Mesendoderm (in vitro differentiated cells): ENCODE measurements at regions not wholly inside any gene's neighbourhood (a gene's known extent, or its start where the extent isn't known, plus 50 kb on each side); places are given as distances from the start of the nearest gene placed in this dataset.

Experiments used
- DNase-seq: peaks from one replicate; pipeline ENCODE4 v3.0.0; 2013
- H2AK5ac ChIP-seq: 2 replicates; pipeline ENCODE4 v1.6.1; 2013; ENCODE audit warnings: low read length, inconsistent platforms
- H2BK120ac ChIP-seq: 2 replicates; pipeline ENCODE4 v1.6.1; 2013; ENCODE audit warnings: low read depth, mild to moderate bottlenecking, low read length, moderate library complexity, mixed read lengths
- H2BK15ac ChIP-seq: replicated peaks from 2 replicates; pipeline ENCODE4 v1.6.1; 2013; ENCODE audit warnings: low read depth, mild to moderate bottlenecking, moderate library complexity
- H2BK5ac ChIP-seq: 2 replicates; pipeline ENCODE4 v1.6.1; 2013; ENCODE audit warnings: low read length, inconsistent platforms
- H3K18ac ChIP-seq: 2 replicates; pipeline ENCODE4 v1.6.1; 2013; ENCODE audit warnings: mild to moderate bottlenecking, low read length, mixed read lengths
- H3K23ac ChIP-seq: one replicate; pipeline ENCODE4 v1.6.1; 2013; ENCODE audit warnings: low read length
- H3K27ac ChIP-seq: 2 replicates; pipeline ENCODE4 v1.5.1; 2013; ENCODE audit warnings: low read depth, mild to moderate bottlenecking, inconsistent platforms, low read length, moderate library complexity
- H3K27me3 ChIP-seq: 2 replicates; pipeline ENCODE4 v1.6.1; 2013; ENCODE audit warnings: low read length, control low read depth, mild to moderate bottlenecking, inconsistent platforms; ENCODE audit not compliant: insufficient read depth, poor library complexity
- H3K36me3 ChIP-seq: 2 replicates; pipeline ENCODE4 v1.6.1; 2013; ENCODE audit warnings: low read length, inconsistent platforms; ENCODE audit not compliant: control insufficient read depth, insufficient read depth
- H3K4ac ChIP-seq: one replicate; pipeline ENCODE4 v1.6.1; 2013; ENCODE audit warnings: low read depth, mild to moderate bottlenecking, low read length, moderate library complexity
- H3K4me1 ChIP-seq: 2 replicates; pipeline ENCODE4 v1.6.1; 2013; ENCODE audit warnings: low read depth, low read length, inconsistent platforms; ENCODE audit not compliant: control insufficient read depth
- H3K4me2 ChIP-seq: 2 replicates; pipeline ENCODE4 v1.6.1; 2013; ENCODE audit warnings: low read length
- H3K4me3 ChIP-seq: 2 replicates; pipeline ENCODE4 v1.5.1; 2013; ENCODE audit warnings: mild to moderate bottlenecking, low read length
- H3K56ac ChIP-seq: one replicate; pipeline ENCODE4 v1.6.1; 2013; ENCODE audit warnings: low read length
- H3K79me1 ChIP-seq: 2 replicates; pipeline ENCODE4 v1.6.1; 2013; ENCODE audit warnings: low read length, inconsistent platforms
- H3K79me2 ChIP-seq: 2 replicates; pipeline ENCODE4 v1.6.1; 2013; ENCODE audit warnings: mild to moderate bottlenecking, low read length; ENCODE audit not compliant: control insufficient read depth, insufficient read depth
- H3K9ac ChIP-seq: 2 replicates; pipeline ENCODE4 v1.6.1; 2013; ENCODE audit warnings: low read length, inconsistent platforms
- H4K5ac ChIP-seq: one replicate; pipeline ENCODE4 v1.6.1; 2013; ENCODE audit warnings: low read length
- H4K8ac ChIP-seq: one replicate; pipeline ENCODE4 v1.6.1; 2013; ENCODE audit warnings: low read depth, mild to moderate bottlenecking, control low read depth, low read length, moderate library complexity
- WGBS: extraction: QIAGEN DNeasy Blood & Tissue Kit; methylation state at CpG from one replicate; pipeline ENCODE4 v1.1.7; 2013; ENCODE audit warnings: low lambda C conversion rate, missing lambda C conversion rate; ENCODE audit not compliant: insufficient coverage; ENCODE audit errors: extremely low coverage; 5-methylcytosine and 5-hydroxymethylcytosine counted together

DNA sequence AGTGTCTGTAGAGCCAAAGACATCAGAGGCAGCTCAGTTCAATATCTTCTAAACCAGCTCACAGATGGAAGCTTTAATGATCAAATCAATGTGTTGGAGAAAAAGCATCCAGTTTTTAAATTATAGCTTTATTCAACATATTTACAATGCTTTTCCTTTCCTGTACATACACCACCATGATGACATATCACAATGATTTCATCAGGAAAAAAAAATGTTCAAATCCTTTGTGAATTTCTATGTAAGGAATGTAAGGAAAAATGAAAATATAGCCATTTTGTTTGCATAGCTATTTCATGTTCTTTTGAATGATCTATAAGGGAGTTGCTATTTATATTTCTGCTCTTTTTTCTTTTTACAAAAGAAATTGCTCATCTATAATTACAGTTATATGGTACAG lies 134.7 kb upstream of the CDH20 start:
- Histone ChIP-seq H3K4me3 (no peak overlapping the region), H3K4ac (no peak overlapping the region), H3K18ac (no peak overlapping the region), H3K36me3 (no peaks in the 10 kb centered on the region), H2BK120ac (no peak overlapping the region), H3K56ac (no peak overlapping the region), H4K8ac (no peak overlapping the region), H2BK15ac (no peak overlapping the region), H4K5ac (no peak overlapping the region), H3K9ac (no peak overlapping the region), H3K4me2 (no peak overlapping the region), H3K27ac (no peak overlapping the region), H2BK5ac (no peak overlapping the region), H3K27me3 (no peaks in the 10 kb centered on the region), H3K4me1 (no peaks in the 10 kb centered on the region), H3K79me1 (no peaks in the 10 kb centered on the region), H3K23ac (no peak overlapping the region), H3K79me2 (no peaks in the 10 kb centered on the region), H2AK5ac (no peak overlapping the region)
- no peak for DNase-seq

DNA sequence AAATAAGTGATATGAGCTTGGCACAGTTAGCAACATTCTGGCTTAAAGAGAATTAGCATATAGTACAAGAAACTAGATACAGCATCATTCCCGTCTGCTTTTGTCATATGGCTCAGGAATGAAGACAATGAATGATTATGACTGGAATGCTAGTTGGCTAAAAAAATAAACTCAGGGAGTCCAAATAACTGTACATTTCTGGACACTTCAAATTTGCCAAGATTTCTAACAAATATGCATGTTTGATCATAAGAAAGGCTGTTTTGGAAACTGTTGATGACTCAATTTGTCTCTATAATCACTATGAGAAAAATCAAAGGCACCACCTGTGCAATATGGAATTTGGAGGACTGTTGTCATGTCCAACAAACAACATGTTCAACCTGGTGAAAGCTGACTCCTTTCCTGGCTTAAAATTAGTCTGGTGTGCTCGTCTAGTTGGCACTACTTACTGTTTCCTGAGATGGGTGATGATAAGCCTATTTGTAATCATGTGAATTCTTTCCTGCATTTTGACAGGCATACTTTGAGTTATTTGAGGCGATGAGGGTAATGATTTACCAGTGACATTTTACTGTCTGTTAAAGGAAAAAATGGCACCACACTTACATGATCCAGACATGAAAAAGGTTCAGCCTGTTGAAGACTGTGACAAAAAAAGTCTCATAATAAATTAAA lies 133.9 kb upstream of the CDH20 start:
- no peaks in the 10 kb centered on the region for H3K36me3 ChIP-seq
- no peak overlapping the region for H4K8ac ChIP-seq
- H3K79me2 ChIP-seq, result no peaks in the 10 kb centered on the region
- no peak overlapping the region for H3K56ac ChIP-seq
- no peak overlapping the region for H3K18ac ChIP-seq
- no peak overlapping the region for H3K4me2 ChIP-seq
- no peak overlapping the region for H3K27ac ChIP-seq
- H3K9ac ChIP-seq, result no peak overlapping the region
- H2BK15ac ChIP-seq, result no peak overlapping the region
- H2AK5ac ChIP-seq, result no peak overlapping the region
- no peak for DNase-seq
- H3K4ac ChIP-seq, result no peak overlapping the region
- H3K4me3 ChIP-seq, result no peak overlapping the region
- no peak overlapping the region for H4K5ac ChIP-seq
- H3K79me1 ChIP-seq, result no peaks in the 10 kb centered on the region
- no peak overlapping the region for H2BK120ac ChIP-seq
- no peaks in the 10 kb centered on the region for H3K27me3 ChIP-seq
- H3K4me1 ChIP-seq, result no peaks in the 10 kb centered on the region
- H2BK5ac ChIP-seq, result no peak overlapping the region
- no CpG with 5 or more reads among the region's 3 CpGs for WGBS
- H3K23ac ChIP-seq, result no peak overlapping the region

DNA sequence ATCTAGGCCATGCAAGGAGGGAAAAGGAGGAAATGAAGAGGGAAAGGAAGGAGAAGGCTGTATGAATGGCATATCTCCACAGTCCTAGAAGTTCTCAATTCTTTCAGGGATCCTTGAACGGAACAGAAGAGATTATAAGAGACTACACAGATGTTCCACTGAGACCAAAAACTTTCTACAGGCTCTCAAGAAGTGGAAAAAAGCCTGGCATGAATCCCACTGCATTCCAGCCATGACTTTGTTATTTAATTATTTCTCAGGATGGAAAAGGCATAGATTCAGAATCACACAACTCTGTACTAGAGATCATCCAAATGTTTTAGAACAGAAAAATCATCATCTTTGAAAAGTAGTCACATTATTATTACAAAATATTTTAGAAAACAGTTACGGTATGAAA lies 131.7 kb upstream of the CDH20 start:
- Histone ChIP-seq H3K9ac (no peak overlapping the region), H4K5ac (no peak overlapping the region), H3K18ac (no peak overlapping the region), H3K36me3 (no peaks in the 10 kb centered on the region), H2BK5ac (no peak overlapping the region), H3K23ac (no peak overlapping the region), H3K27me3 (no peaks in the 10 kb centered on the region), H3K56ac (no peak overlapping the region), H3K79me2 (no peaks in the 10 kb centered on the region), H4K8ac (no peak overlapping the region), H2BK120ac (no peak overlapping the region), H2BK15ac (no peak overlapping the region), H3K79me1 (no peaks in the 10 kb centered on the region), H3K4me3 (no peak overlapping the region), H3K4ac (no peak overlapping the region), H3K4me2 (no peak overlapping the region), H3K4me1 (no peaks in the 10 kb centered on the region), H3K27ac (no peak overlapping the region), H2AK5ac (no peak overlapping the region)
- WGBS, result no CpG with 5 or more reads among the region's 2 CpGs
- DNase-seq, result no peak

DNA sequence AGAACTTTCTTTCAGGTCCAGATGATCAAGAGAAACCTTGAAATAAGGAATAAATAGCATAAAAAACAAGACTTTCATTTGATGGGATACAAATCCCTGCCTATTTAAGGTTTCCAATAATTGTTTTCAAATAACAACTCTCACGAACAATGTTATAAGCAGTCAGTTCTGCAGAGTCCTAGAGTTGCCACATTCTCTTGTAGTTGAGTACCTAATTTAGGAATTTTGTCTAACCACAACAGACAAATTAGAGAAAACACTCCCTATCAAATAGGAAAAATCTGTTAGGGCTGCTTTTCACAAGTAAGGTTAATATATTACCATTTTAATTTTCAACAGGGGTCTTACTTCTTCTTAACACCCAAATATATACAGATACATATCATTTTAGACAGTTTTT lies 130.1 kb upstream of the CDH20 start:
- Histone ChIP-seq H3K56ac (no peak overlapping the region), H3K27me3 (no peaks in the 10 kb centered on the region), H2AK5ac (no peak overlapping the region), H3K79me2 (no peaks in the 10 kb centered on the region), H3K79me1 (no peaks in the 10 kb centered on the region), H2BK15ac (no peak overlapping the region), H2BK120ac (no peak overlapping the region), H3K9ac (no peak overlapping the region), H3K23ac (no peak overlapping the region), H4K8ac (no peak overlapping the region), H4K5ac (no peak overlapping the region), H3K36me3 (no peaks in the 10 kb centered on the region), H3K27ac (no peak overlapping the region), H2BK5ac (no peak overlapping the region), H3K4ac (no peak overlapping the region), H3K18ac (no peak overlapping the region), H3K4me1 (no peaks in the 10 kb centered on the region), H3K4me3 (no peak overlapping the region), H3K4me2 (no peak overlapping the region)
- no peak for DNase-seq
- WGBS, result no CpG with 5 or more reads among the region's 1 CpG

DNA sequence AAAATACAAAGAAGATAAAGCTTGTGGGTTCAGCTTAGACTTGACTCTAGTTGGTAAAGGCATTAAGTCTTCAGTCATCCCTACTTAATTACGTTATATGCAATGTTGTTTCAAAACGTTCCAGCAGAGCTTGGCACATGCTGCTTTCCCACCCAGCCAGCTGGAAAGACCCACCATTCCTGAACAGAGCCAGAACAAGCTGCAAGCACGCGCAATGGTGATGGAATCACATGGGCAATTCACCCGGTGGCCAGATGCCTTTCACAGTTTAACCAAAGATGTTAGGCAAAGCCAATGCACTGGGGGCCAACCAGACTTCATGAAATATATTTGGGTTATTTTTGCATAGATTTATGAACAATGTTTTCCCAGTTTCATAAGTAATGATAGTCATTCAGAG lies 123.4 kb upstream of the CDH20 start:
- WGBS, result no CpG with 5 or more reads among the region's 5 CpGs
- H3K27me3 ChIP-seq, result no peaks in the 10 kb centered on the region
- no peaks in the 10 kb centered on the region for H3K4me1 ChIP-seq
- no peak for DNase-seq
- no peaks in the 10 kb centered on the region for H3K79me1 ChIP-seq
- no peak overlapping the region for H2AK5ac ChIP-seq
- H4K8ac ChIP-seq, result no peak overlapping the region
- no peak overlapping the region for H3K4ac ChIP-seq
- no peak overlapping the region for H3K4me3 ChIP-seq
- no peak overlapping the region for H3K56ac ChIP-seq
- no peak overlapping the region for H3K18ac ChIP-seq
- no peak overlapping the region for H3K9ac ChIP-seq
- H3K27ac ChIP-seq, result no peak overlapping the region
- no peak overlapping the region for H2BK15ac ChIP-seq
- no peaks in the 10 kb centered on the region for H3K79me2 ChIP-seq
- H4K5ac ChIP-seq, result no peak overlapping the region
- no peak overlapping the region for H3K4me2 ChIP-seq
- no peak overlapping the region for H3K23ac ChIP-seq
- H2BK5ac ChIP-seq, result no peak overlapping the region
- H3K36me3 ChIP-seq, result no peaks in the 10 kb centered on the region
- H2BK120ac ChIP-seq, result no peak overlapping the region

DNA sequence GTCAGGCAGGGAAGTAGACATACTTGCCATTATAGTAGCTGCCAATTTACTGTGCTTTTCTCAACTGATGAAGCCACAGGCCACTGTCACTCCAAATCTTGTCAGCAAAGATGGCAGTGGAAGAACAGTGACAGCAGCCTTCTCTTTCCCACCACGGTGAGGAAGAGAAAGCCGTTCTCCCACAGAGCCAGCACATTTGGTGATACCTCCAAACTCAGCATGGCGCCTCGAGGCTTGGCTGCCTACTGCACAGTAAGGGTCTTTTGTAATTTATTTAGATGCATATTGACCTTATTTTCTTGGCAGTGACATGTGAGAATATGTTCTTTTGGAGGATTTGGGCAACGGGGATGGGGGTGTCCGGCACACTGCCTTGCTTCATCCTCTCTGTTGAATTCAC lies 117.2 kb upstream of the CDH20 start:
- no peak overlapping the region for H3K4me3 ChIP-seq
- H4K5ac ChIP-seq, result no peak overlapping the region
- no peaks in the 10 kb centered on the region for H3K36me3 ChIP-seq
- no peak overlapping the region for H3K23ac ChIP-seq
- no peak overlapping the region for H2AK5ac ChIP-seq
- H3K4ac ChIP-seq, result no peak overlapping the region
- H3K4me2 ChIP-seq, result no peak overlapping the region
- no peaks in the 10 kb centered on the region for H3K79me2 ChIP-seq
- H2BK15ac ChIP-seq, result no peak overlapping the region
- no peaks in the 10 kb centered on the region for H3K27me3 ChIP-seq
- no CpG with 5 or more reads among the region's 6 CpGs for WGBS
- H4K8ac ChIP-seq, result no peak overlapping the region
- H3K56ac ChIP-seq, result no peak overlapping the region
- H3K18ac ChIP-seq, result no peak overlapping the region
- no peak overlapping the region for H2BK5ac ChIP-seq
- no peak for DNase-seq
- H3K4me1 ChIP-seq, result no peaks in the 10 kb centered on the region
- H3K9ac ChIP-seq, result no peak overlapping the region
- no peak overlapping the region for H2BK120ac ChIP-seq
- no peaks in the 10 kb centered on the region for H3K79me1 ChIP-seq
- H3K27ac ChIP-seq, result no peak overlapping the region
